ENCODE measurements at regions not wholly inside any gene's neighbourhood (a gene's known extent, or its start where the extent isn't known, plus 50 kb on each side); places are given as distances from the start of the nearest gene placed in this dataset.

DNA sequence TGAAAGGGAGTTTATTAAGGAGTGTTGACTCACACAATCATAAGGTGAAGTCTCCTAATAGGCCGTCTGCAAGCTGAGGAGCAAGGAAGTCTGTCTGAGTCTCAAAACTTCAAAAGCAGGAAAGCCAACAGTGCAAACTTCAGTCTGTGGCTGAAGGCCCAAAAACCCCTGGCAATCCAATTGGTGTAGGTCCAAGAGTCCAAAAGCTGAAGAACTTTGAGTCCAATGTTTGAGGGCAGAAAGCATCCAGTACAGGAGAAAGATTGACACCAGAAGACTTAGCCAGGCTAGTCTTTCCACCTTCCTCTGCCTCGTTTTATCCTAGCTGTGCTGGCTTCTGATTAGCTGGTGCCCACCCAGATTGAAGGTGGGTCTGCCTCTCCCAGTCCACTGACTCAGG, 535.2 kb downstream of the ARAP2 start:
- FAIRE-seq (no peak), DNase-seq (ENCODE audit: insufficient read length) (no peak)
- TF ChIP-seq POLR2A (IDR thresholded peaks at IDR 0.05; ENCODE audit: low read depth, low read length) (no peak), POLR2AphosphoS5 (IDR thresholded peaks at IDR 0.05; ENCODE audit: low read depth, low read length) (no peak), TAF1 (IDR thresholded peaks at IDR 0.05; ENCODE audit: borderline replicate concordance, low read depth, low read length) (no peak)

- DNase-seq (ENCODE audit: insufficient read length): no peak
- FAIRE-seq: no peak
- TF ChIP-seq POLR2AphosphoS5 (IDR thresholded peaks at IDR 0.05; ENCODE audit: low read depth, low read length) (no peak), POLR2A (IDR thresholded peaks at IDR 0.05; ENCODE audit: low read depth, low read length) (no peak), TAF1 (IDR thresholded peaks at IDR 0.05; ENCODE audit: borderline replicate concordance, low read depth, low read length) (no peak)
Measured at GRCh38 chr4:35710343-35710742, 534.0 kb downstream of the ARAP2 start.

DNA sequence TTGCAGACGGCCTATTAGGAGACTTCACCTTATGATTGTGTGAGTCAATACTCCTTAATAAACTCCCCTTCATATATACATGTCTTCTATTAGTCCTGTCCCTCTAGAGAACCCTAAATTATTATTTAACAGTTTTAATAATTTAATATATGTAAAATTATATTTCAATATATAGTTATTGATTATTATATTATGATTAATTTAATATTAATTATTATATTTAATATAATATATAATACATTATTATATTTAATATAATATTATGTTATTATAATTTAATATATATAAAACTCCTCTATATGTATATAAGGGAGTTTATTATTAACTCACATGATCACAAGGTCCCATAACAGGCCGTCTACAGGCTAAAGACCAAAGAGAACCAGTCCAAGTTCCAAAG, 533.2 kb downstream of the ARAP2 start:
- FAIRE-seq (no peak), DNase-seq (ENCODE audit: insufficient read length) (no peak)
- TF ChIP-seq POLR2A (IDR thresholded peaks at IDR 0.05; ENCODE audit: low read depth, low read length) (no peak), POLR2AphosphoS5 (IDR thresholded peaks at IDR 0.05; ENCODE audit: low read depth, low read length) (no peak), TAF1 (IDR thresholded peaks at IDR 0.05; ENCODE audit: borderline replicate concordance, low read depth, low read length) (no peak)

GRCh38 chr4:35723973-35724372, 520.3 kb downstream of the ARAP2 start:
- FAIRE-seq (no peak), DNase-seq (ENCODE audit: insufficient read length) (no peak)
- TF ChIP-seq POLR2AphosphoS5 (IDR thresholded peaks at IDR 0.05; ENCODE audit: low read depth, low read length) (no peak), POLR2A (IDR thresholded peaks at IDR 0.05; ENCODE audit: low read depth, low read length) (no peak), TAF1 (IDR thresholded peaks at IDR 0.05; ENCODE audit: borderline replicate concordance, low read depth, low read length) (no peak)

DNA sequence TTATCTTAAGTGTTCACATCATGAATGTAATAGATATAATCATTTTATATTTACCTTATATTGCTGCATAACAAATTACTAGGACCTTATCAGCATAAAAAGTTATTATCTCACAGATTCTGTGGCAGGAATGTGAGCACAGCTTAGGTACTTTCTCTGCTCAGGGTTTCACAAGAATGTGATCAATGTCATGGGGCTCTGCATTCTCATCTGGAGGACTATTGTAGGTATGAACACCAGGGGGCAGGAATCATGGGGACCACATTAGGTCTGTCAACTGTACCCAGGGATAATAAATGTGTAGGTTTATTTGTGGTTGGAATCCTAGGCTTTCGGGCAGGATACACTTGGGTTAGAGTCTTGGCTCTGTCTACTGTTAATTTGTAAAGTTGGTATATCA, 519.2 kb downstream of the ARAP2 start:
- TF ChIP-seq TAF1 (IDR thresholded peaks at IDR 0.05; ENCODE audit: borderline replicate concordance, low read depth, low read length) (no peak), POLR2AphosphoS5 (IDR thresholded peaks at IDR 0.05; ENCODE audit: low read depth, low read length) (no peak), POLR2A (IDR thresholded peaks at IDR 0.05; ENCODE audit: low read depth, low read length) (no peak)
- FAIRE-seq (no peak), DNase-seq (ENCODE audit: insufficient read length) (no peak)

DNA sequence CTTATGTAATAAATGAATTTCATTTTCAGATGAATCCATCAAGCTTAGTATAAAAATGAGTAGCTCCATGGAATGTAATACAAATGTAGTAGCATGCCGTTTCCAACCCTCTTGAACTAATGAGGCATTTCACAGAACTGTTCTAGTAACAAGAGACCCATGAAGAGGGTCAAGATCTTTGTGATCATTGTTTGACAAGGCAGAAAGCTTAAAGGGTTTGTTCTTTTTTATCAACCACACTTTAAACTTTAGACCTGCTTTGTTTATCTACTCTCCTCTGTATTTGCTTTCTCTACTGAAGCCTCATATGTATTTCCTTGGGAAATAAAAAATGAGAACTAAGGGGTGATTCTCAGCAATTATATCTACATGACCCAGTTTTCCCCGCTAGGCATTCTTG, 513.9 kb downstream of the ARAP2 start:
- FAIRE-seq (no peak), DNase-seq (ENCODE audit: insufficient read length) (no peak)
- TF ChIP-seq POLR2AphosphoS5 (IDR thresholded peaks at IDR 0.05; ENCODE audit: low read depth, low read length) (no peak), TAF1 (IDR thresholded peaks at IDR 0.05; ENCODE audit: borderline replicate concordance, low read depth, low read length) (no peak), POLR2A (IDR thresholded peaks at IDR 0.05; ENCODE audit: low read depth, low read length) (no peak)

DNA sequence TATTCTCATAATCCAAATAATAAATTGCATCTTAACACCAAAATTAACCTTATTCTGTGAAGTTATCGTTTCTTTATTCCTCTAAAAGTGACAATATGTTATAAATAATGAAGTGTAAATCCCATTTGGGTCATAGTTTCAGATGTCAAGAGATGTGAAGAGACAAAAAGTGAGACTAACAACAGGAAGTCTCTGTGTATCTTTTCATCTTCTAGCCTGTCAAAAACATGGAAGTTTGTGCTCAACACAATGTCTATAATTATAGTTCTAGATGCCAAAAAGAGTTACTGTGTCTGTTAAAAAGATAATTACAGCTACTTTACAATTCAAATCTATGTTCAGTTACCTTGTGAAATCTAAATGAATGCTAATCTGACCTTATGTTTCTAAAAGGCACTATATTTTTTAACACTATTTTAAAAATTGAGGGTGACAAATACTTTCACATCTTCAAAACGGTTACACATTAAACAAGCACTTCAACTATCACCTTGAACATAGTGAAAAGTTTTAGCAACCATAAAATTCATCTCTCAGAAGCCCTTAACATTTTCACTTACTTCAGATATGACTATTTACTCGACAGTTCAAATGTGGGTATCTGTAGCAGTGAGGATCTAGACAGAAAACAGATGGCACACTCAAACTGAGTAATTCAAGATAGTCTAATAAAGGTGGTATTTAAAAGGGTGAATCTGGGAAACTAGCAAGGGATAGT, 509.8 kb downstream of the ARAP2 start:
- DNase-seq (ENCODE audit: insufficient read length) (no peak), FAIRE-seq (no peak)
- TF ChIP-seq POLR2AphosphoS5 (IDR thresholded peaks at IDR 0.05; ENCODE audit: low read depth, low read length): no peak
- TF ChIP-seq TAF1 (IDR thresholded peaks at IDR 0.05; ENCODE audit: borderline replicate concordance, low read depth, low read length): no peak
- no peak for TF ChIP-seq POLR2A (IDR thresholded peaks at IDR 0.05; ENCODE audit: low read depth, low read length)

GRCh38 chr4:35739308-35739707, 505.0 kb downstream of the ARAP2 start:
- FAIRE-seq: no peak
- TF ChIP-seq TAF1 (IDR thresholded peaks at IDR 0.05; ENCODE audit: borderline replicate concordance, low read depth, low read length) (no peak), POLR2A (IDR thresholded peaks at IDR 0.05; ENCODE audit: low read depth, low read length) (no peak)

GRCh38 chr4:35754047-35754446, 490.3 kb downstream of the ARAP2 start:
- TF ChIP-seq TAF1 (IDR thresholded peaks at IDR 0.05; ENCODE audit: borderline replicate concordance, low read depth, low read length) (no peak), POLR2AphosphoS5 (IDR thresholded peaks at IDR 0.05; ENCODE audit: low read depth, low read length) (no peak), POLR2A (IDR thresholded peaks at IDR 0.05; ENCODE audit: low read depth, low read length) (no peak)
- no peak for FAIRE-seq
- DNase-seq (ENCODE audit: insufficient read length): no peak

More at GRCh38 chr4:35739308-35739707, 505.0 kb downstream of the ARAP2 start:
- no peak for DNase-seq (ENCODE audit: insufficient read length)

DNA sequence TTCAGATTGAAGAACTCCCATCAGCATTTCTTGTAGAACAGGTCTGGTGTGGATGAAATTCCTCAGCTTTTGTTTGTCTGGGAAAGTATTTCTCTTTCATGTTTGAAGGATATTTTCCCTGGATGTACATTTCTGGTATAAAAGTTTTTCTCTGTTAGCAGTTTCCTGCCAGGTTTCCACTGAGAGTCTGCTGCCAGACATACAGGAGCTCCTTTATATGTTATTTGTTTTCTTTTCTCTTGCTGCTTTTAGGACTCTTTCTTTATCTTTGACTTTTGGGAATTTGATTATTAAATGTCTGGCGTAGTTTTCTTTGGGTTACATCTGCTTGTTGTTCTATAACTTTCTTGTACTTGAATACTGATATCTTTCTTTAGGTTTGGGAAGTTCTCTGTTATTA, 486.5 kb downstream of the ARAP2 start:
- FAIRE-seq (no peak), DNase-seq (ENCODE audit: insufficient read length) (no peak)
- TF ChIP-seq POLR2A (IDR thresholded peaks at IDR 0.05; ENCODE audit: low read depth, low read length) (no peak), POLR2AphosphoS5 (IDR thresholded peaks at IDR 0.05; ENCODE audit: low read depth, low read length) (no peak), TAF1 (IDR thresholded peaks at IDR 0.05; ENCODE audit: borderline replicate concordance, low read depth, low read length) (no peak)

- DNase-seq (ENCODE audit: insufficient read length) (no peak), FAIRE-seq (no peak)
- TF ChIP-seq POLR2AphosphoS5 (IDR thresholded peaks at IDR 0.05; ENCODE audit: low read depth, low read length) (no peak), POLR2A (IDR thresholded peaks at IDR 0.05; ENCODE audit: low read depth, low read length) (no peak), TAF1 (IDR thresholded peaks at IDR 0.05; ENCODE audit: borderline replicate concordance, low read depth, low read length) (no peak)
Measured at GRCh38 chr4:35760807-35761206, 483.5 kb downstream of the ARAP2 start.

- no peak for TF ChIP-seq TAF1 (IDR thresholded peaks at IDR 0.05; ENCODE audit: borderline replicate concordance, low read depth, low read length)
- no peak for TF ChIP-seq POLR2AphosphoS5 (IDR thresholded peaks at IDR 0.05; ENCODE audit: low read depth, low read length)
- DNase-seq (ENCODE audit: insufficient read length) (no peak), FAIRE-seq (no peak)
Measured at GRCh38 chr4:35771571-35771970, 472.7 kb downstream of the ARAP2 start.
